CD4-positive, alpha-beta memory T cell (primary cell): ENCODE measurements at regions not wholly inside any gene's neighbourhood (a gene's known extent, or its start where the extent isn't known, plus 50 kb on each side); places are given as distances from the start of the nearest gene placed in this dataset.
A peak's percentile ranks its signal among the peaks of the same experiment; 100 is the strongest.

Experiments used
- CTCF ChIA-PET: fragments of 350-600 bp; sonication (Branson Sonifier 250); formaldehyde crosslinking; loops from one replicate; lab custom pipeline; 2021; ENCODE audit warnings: inconsistent platforms; ENCODE audit not compliant: partially characterized antibody; lab: Charles Lee
- POLR2A ChIA-PET: fragments of 350-600 bp; sonication (Branson Sonifier 250); formaldehyde crosslinking; loops from one replicate; lab custom pipeline; 2021; ENCODE audit not compliant: partially characterized antibody; lab: Charles Lee
- DNase-seq, 5 donors: peaks; one replicate each; pipeline versions ENCODE4 v3.0.0 to v3.0.0-alpha.2; 2020 to 2022; ENCODE audit warnings: mixed read lengths in 1 of 5
- H3K27ac ChIP-seq: one replicate; pipeline ENCODE4 v1.7.0; 2013; ENCODE audit warnings: low read depth, low read length
- H3K27me3 ChIP-seq: 2 replicates; pipeline ENCODE4 v1.7.0; 2013; ENCODE audit warnings: mild to moderate bottlenecking, low read length, moderate library complexity; ENCODE audit not compliant: insufficient read depth
- H3K36me3 ChIP-seq: 2 replicates; pipeline ENCODE4 v1.7.0; 2013; ENCODE audit warnings: mild to moderate bottlenecking, low read length, moderate library complexity; ENCODE audit not compliant: insufficient read depth
- H3K4me1 ChIP-seq: 2 replicates; pipeline ENCODE4 v1.7.0; 2013; ENCODE audit warnings: mild to moderate bottlenecking, low read length, moderate library complexity; ENCODE audit not compliant: insufficient read depth
- H3K4me3 ChIP-seq, 2 donors: one replicate each; pipeline ENCODE4 v1.7.0; 2013; ENCODE audit warnings: low read length in 2 of 2, mild to moderate bottlenecking in 1 of 2
- H3K9me3 ChIP-seq, 2 donors: one replicate each; pipeline ENCODE4 v1.7.0; 2013; ENCODE audit warnings: low read length in 2 of 2, control low read depth in 1 of 2; ENCODE audit not compliant: control insufficient read depth in 1 of 2
- H3K27ac Mint-ChIP-seq, 7 donors: one replicate each; pipeline ENCODE4 v1.8.0; 2020 to 2021; ENCODE audit warnings: mixed read lengths in 7 of 7, mild to moderate bottlenecking in 6 of 7, inconsistent platforms in 3 of 7, moderate library complexity in 3 of 7
- H3K27me3 Mint-ChIP-seq, 2 donors: one replicate each; pipeline ENCODE4 v1.8.0; 2020 to 2021; ENCODE audit warnings: mixed read lengths in 2 of 2
- H3K36me3 Mint-ChIP-seq, 2 donors: one replicate each; pipeline ENCODE4 v1.8.0; 2020 to 2021; ENCODE audit warnings: mixed read lengths in 2 of 2, inconsistent platforms in 1 of 2, mild to moderate bottlenecking in 1 of 2
- H3K4me1 Mint-ChIP-seq, 4 donors: one replicate each; pipeline ENCODE4 v1.8.0; 2020 to 2021; ENCODE audit warnings: mixed read lengths in 4 of 4, mild to moderate bottlenecking in 1 of 4
- H3K4me3 Mint-ChIP-seq, 8 donors: one replicate each; pipeline ENCODE4 v1.8.0; 2020 to 2021; ENCODE audit warnings: mixed read lengths in 8 of 8, mild to moderate bottlenecking in 7 of 8, moderate library complexity in 6 of 8, inconsistent platforms in 3 of 8
- H3K9me3 Mint-ChIP-seq, 8 donors: one replicate each; pipeline ENCODE4 v1.8.0; 2020 to 2021; ENCODE audit warnings: mixed read lengths in 8 of 8, mild to moderate bottlenecking in 5 of 8, inconsistent platforms in 3 of 8, moderate library complexity in 1 of 8
- intact Hi-C: fragments of 100-400 bp; cut with micrococcal nuclease; formaldehyde crosslinking; loops from one replicate; pipeline ENCODE4 v1.15.1; 2023

GRCh38 chr16:80038566-80038965 lies 438.0 kb upstream of the MAF start:
- intact Hi-C loops: no loop called here
- Mint-ChIP-seq H3K4me3 (no peak overlapping the region), H3K27ac (no peak overlapping the region), H3K4me1 (no peaks in the 10 kb centered on the region), H3K27me3 (peaks cover 13 to 15% of the 10 kb centered on the region in 2 donors), H3K36me3 (no peaks in the 10 kb centered on the region), H3K9me3 (peaks cover 0 to 8% (median 3%) of the 10 kb centered on the region in 8 donors)
- no peaks in the 10 kb centered on the region for H3K4me1 ChIP-seq
- no peak overlapping the region for H3K27ac ChIP-seq
- H3K4me3 ChIP-seq: no peak overlapping the region
- CTCF ChIA-PET: no interaction called here
- H3K9me3 ChIP-seq: no peaks in the 10 kb centered on the region
- H3K36me3 ChIP-seq: no peaks in the 10 kb centered on the region
- POLR2A ChIA-PET: no interaction called here
- no peaks in the 10 kb centered on the region for H3K27me3 ChIP-seq
- DNase-seq: no peak

DNA sequence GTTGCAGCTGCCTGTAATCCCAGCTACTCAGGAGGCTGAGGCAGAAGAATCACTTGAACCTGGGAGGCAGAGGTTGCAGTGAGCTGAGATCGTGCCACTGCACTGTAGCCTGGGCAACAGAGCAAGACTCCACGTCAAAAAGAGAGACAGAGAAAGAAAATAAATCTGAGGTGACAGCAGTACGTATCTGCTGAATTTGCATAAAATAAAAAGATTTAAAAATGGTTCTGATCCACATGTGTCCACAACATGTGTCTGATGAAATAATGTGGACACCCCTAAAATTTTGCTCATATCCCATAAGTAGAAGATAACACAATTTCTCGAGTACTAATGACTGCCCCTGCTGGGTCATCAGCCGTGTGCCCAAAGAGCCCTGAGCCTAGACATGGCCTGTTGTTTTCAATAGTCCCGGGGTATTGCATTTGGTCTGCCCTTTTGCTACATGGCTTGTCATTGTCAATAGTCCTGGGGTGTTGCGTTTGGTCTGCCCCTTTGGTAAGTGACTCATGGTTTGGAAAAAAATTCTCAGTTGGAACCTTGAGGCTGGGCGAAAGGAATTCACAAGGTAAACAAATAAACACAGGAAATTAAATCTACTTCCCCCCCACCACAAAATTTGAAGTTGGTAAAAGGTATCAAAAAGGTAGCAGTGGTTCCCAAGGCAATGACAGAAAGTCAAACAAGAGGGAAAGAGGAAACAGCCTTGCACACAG lies 434.6 kb upstream of the MAF start:
- POLR2A ChIA-PET: no interaction called here

GRCh38 chr16:80034469-80034826 lies 433.9 kb upstream of the MAF start:
- H3K27me3 ChIP-seq: no peaks in the 10 kb centered on the region
- no peaks in the 10 kb centered on the region for H3K36me3 ChIP-seq
- H3K4me3 ChIP-seq: no peak overlapping the region
- ChIA-PET POLR2A (no interaction called here), CTCF (no interaction called here)
- no peak for DNase-seq
- Mint-ChIP-seq H3K4me1 (no peaks in the 10 kb centered on the region), H3K27ac (no peak overlapping the region), H3K36me3 (no peaks in the 10 kb centered on the region), H3K4me3 (no peak overlapping the region), H3K9me3 (peaks cover 0 to 16% (median 4%) of the 10 kb centered on the region in 8 donors), H3K27me3 (peaks cover 0 to 2% of the 10 kb centered on the region in 2 donors)
- H3K9me3 ChIP-seq: no peaks in the 10 kb centered on the region
- H3K4me1 ChIP-seq: no peaks in the 10 kb centered on the region
- intact Hi-C loops: no loop called here
- no peak overlapping the region for H3K27ac ChIP-seq

More for the DNA sequence above, 434.6 kb upstream of the MAF start:
- H3K4me3 ChIP-seq: no peak overlapping the region
- intact Hi-C loops: no loop called here
- H3K4me3 Mint-ChIP-seq: no peak overlapping the region
- H3K4me1 Mint-ChIP-seq: no peaks in the 10 kb centered on the region
- no peak for DNase-seq
- no peak overlapping the region for H3K27ac ChIP-seq
- CTCF ChIA-PET: no interaction called here
- H3K27ac Mint-ChIP-seq: no peak overlapping the region
- H3K9me3 Mint-ChIP-seq: peaks cover 0 to 16% (median 5%) of the 10 kb centered on the region in 8 donors
- no peaks in the 10 kb centered on the region for H3K36me3 Mint-ChIP-seq
- peaks cover 0 to 4% of the 10 kb centered on the region in 2 donors for H3K27me3 Mint-ChIP-seq
- H3K27me3 ChIP-seq: no peaks in the 10 kb centered on the region
- H3K9me3 ChIP-seq: no peaks in the 10 kb centered on the region
- H3K4me1 ChIP-seq: no peaks in the 10 kb centered on the region
- H3K36me3 ChIP-seq: no peaks in the 10 kb centered on the region

- Histone ChIP-seq H3K27ac (no peak overlapping the region), H3K9me3 (no peaks in the 10 kb centered on the region), H3K4me1 (no peaks in the 10 kb centered on the region), H3K4me3 (no peak overlapping the region), H3K36me3 (no peaks in the 10 kb centered on the region), H3K27me3 (no peaks in the 10 kb centered on the region)
- no peaks in the 10 kb centered on the region for H3K36me3 Mint-ChIP-seq
- no peak overlapping the region for H3K4me3 Mint-ChIP-seq
- no peaks in the 10 kb centered on the region for H3K4me1 Mint-ChIP-seq
- CTCF ChIA-PET: no interaction called here
- POLR2A ChIA-PET: interaction anchor here (0.6 kb wide), 1 partner anchor 517 kb away, joined by 3 read pairs; no protein-coding TSS in a partner anchor
- H3K27me3 Mint-ChIP-seq: no peaks in the 10 kb centered on the region
- peaks cover 0 to 13% (median 2%) of the 10 kb centered on the region in 8 donors for H3K9me3 Mint-ChIP-seq
- no peak overlapping the region for H3K27ac Mint-ChIP-seq
- no peak for DNase-seq
- intact Hi-C loops: no loop called here
These were observed 433.4 kb upstream of the MAF start for GRCh38 chr16:80033783-80034468.

DNA sequence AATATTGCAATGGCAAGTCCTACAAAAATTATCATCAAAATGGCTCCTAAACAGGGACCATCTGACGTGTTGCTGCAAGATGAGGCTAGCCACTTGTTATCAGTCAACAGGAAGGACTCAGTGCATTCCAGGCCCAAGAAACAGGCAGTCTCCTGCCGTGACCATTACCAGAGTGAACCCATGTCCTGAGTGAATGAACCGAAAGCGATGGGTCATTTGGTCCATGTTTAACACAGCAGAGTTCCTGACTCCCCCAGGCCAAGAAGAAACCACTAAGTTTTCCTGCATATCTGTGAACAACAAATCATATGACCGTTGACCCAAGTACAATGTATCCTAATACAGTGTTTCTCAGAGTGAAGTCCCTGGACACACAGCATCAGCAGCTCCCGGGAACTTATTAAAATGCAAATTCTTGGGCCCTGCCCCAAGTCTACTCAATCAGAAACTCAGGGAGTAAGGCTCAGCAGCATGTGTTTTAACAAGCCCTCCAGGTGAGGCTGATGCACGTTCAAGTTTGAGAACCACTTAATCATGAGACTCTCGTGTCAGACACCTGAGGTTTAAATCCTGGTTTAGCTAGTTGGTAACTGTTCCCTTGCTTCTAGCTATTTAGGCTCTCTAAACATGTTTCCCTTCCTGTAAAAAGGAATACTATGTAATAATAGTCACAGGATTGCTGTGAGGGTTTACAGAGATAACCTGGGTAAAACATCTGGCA lies 429.4 kb upstream of the MAF start:
- Mint-ChIP-seq H3K27me3 (peaks cover 0 to 2% of the 10 kb centered on the region in 2 donors), H3K36me3 (no peaks in the 10 kb centered on the region), H3K9me3 (peaks cover 0 to 13% (median 1%) of the 10 kb centered on the region in 8 donors), H3K4me3 (no peak overlapping the region), H3K27ac (no peak overlapping the region), H3K4me1 (peaks cover 7 to 13% (median 11%) of the 10 kb centered on the region in 4 donors)
- Histone ChIP-seq H3K36me3 (no peaks in the 10 kb centered on the region), H3K9me3 (no peaks in the 10 kb centered on the region), H3K27me3 (no peaks in the 10 kb centered on the region), H3K4me1 (peaks cover 12% of the 10 kb centered on the region), H3K27ac (no peak overlapping the region), H3K4me3 (no peak overlapping the region)
- ChIA-PET CTCF (no interaction called here), POLR2A (no interaction called here)
- intact Hi-C loops: no loop called here
- no peak for DNase-seq

GRCh38 chr16:80029381-80029630 lies 428.8 kb upstream of the MAF start:
- H3K4me1 Mint-ChIP-seq: peaks cover 7 to 13% (median 11%) of the 10 kb centered on the region in 4 donors
- H3K9me3 Mint-ChIP-seq: peaks cover 0 to 13% (median 1%) of the 10 kb centered on the region in 8 donors
- H3K27ac ChIP-seq: no peak overlapping the region
- POLR2A ChIA-PET: no interaction called here
- DNase-seq: no peak
- H3K4me1 ChIP-seq: peaks cover 12% of the 10 kb centered on the region
- peaks cover 0 to 2% of the 10 kb centered on the region in 2 donors for H3K27me3 Mint-ChIP-seq
- no peak overlapping the region for H3K4me3 ChIP-seq
- H3K36me3 ChIP-seq: no peaks in the 10 kb centered on the region
- CTCF ChIA-PET: no interaction called here
- H3K36me3 Mint-ChIP-seq: no peaks in the 10 kb centered on the region
- no peak overlapping the region for H3K27ac Mint-ChIP-seq
- H3K27me3 ChIP-seq: no peaks in the 10 kb centered on the region
- no peaks in the 10 kb centered on the region for H3K9me3 ChIP-seq
- no peak overlapping the region for H3K4me3 Mint-ChIP-seq
- intact Hi-C loops: no loop called here

DNA sequence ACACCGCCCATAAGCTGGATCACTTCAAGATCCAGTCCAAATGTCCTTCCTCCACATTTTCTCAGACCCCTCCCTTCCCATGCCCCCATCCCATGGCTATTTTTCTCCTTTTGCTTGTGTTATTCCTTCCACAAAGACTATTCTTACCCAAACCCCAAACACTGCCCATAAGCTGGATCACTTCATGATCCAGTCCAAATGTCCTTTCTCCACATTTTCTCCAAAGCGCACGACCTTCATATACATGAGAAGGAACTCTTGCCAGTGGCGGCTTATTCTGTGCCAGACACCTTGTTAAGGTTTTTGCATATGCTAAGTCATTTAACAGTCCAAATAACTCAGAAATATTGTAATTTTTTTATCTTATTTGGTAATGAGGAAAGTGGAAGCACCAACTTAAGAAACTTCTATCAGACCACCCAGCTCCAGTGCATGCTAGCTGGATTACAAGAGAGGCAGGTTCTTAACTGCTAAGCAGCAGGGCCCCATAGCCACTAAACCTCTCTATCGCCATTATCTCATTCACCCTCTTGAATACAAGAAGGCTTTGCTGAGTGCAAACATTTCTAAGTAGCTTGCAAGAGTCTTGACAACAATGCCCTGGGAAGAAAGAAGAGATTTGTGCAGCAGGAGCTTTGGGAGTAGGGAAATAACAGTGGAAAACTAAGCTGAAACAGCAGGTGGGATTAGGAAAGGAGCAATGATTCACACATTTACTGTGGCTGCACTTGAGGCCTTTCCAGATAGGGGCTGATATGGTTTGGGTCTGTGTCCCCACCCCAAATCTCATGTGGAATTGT lies 428.2 kb upstream of the MAF start:
- H3K4me1 Mint-ChIP-seq: peaks cover 7 to 13% (median 11%) of the 10 kb centered on the region in 4 donors
- H3K36me3 ChIP-seq: no peaks in the 10 kb centered on the region
- DNase-seq: no peak
- peak overlapping the region in 1 of 7 donors; percentile 16 for H3K27ac Mint-ChIP-seq
- no peaks in the 10 kb centered on the region for H3K36me3 Mint-ChIP-seq
- H3K4me3 Mint-ChIP-seq: peak overlapping the region in 1 of 8 donors; percentile 1
- H3K9me3 Mint-ChIP-seq: peaks cover 0 to 10% (median 1%) of the 10 kb centered on the region in 8 donors
- H3K27me3 Mint-ChIP-seq: peaks cover 0 to 2% of the 10 kb centered on the region in 2 donors
- H3K4me1 ChIP-seq: peaks cover 12% of the 10 kb centered on the region
- no peak overlapping the region for H3K27ac ChIP-seq
- no peaks in the 10 kb centered on the region for H3K9me3 ChIP-seq
- no peaks in the 10 kb centered on the region for H3K27me3 ChIP-seq
- intact Hi-C loops: no loop called here
- no peak overlapping the region for H3K4me3 ChIP-seq
- ChIA-PET CTCF (no interaction called here), POLR2A (no interaction called here)
